Spleen (tissue), 11 donors: ENCODE measurements at regions not wholly inside any gene's neighbourhood (a gene's known extent, or its start where the extent isn't known, plus 50 kb on each side); places are given as distances from the start of the nearest gene placed in this dataset.

Source experiments
- DNase-seq: peaks from one replicate; pipeline ENCODE4 v3.0.0-alpha.2; 2020
- H3K27ac ChIP-seq, 8 donors: fragments of 200-600 bp; sonication (generic) in 7 of 8; 1 replicate in 4 of 8; 2 replicates in 4 of 8; pipeline versions ENCODE4 v1.5.0 to v1.8.0; 2016 to 2021; ENCODE audit warnings: inconsistent platforms in 4 of 8, mild to moderate bottlenecking in 4 of 8, moderate library complexity in 1 of 8
- H3K27me3 ChIP-seq, 7 donors: fragments of 200-600 bp; sonication (generic) in 6 of 7; replicated peaks in 1 of 7; 1 replicate in 4 of 7; 2 replicates in 3 of 7; pipeline versions ENCODE4 v1.5.0 to v1.8.0; 2016 to 2021; ENCODE audit warnings: inconsistent platforms in 3 of 7, mild to moderate bottlenecking in 1 of 7
- H3K36me3 ChIP-seq, 6 donors: fragments of 200-600 bp; sonication (generic) in 5 of 6; 1 replicate in 4 of 6; 2 replicates in 2 of 6; pipeline versions ENCODE4 v1.5.0 to v1.8.0; 2016 to 2021; ENCODE audit warnings: inconsistent platforms in 2 of 6
- H3K4me1 ChIP-seq, 6 donors: fragments of 200-600 bp; sonication (generic) in 5 of 6; 1 replicate in 3 of 6; 2 replicates in 3 of 6; pipeline versions ENCODE4 v1.5.0 to v1.8.0; 2016 to 2021; ENCODE audit warnings: inconsistent platforms in 3 of 6
- H3K4me3 ChIP-seq, 8 donors: fragments of 200-600 bp; sonication (generic) in 7 of 8; 1 replicate in 4 of 8; 2 replicates in 4 of 8; pipeline versions ENCODE4 v1.5.0 to v1.8.0; 2016 to 2021; ENCODE audit warnings: inconsistent platforms in 4 of 8, mild to moderate bottlenecking in 4 of 8, moderate library complexity in 2 of 8
- H3K9me3 ChIP-seq, 8 donors: fragments of 200-600 bp; sonication (generic) in 7 of 8; 1 replicate in 4 of 8; 2 replicates in 4 of 8; pipeline versions ENCODE4 v1.5.0 to v1.8.0; 2016 to 2021; ENCODE audit warnings: inconsistent platforms in 4 of 8
- CTCF ChIP-seq, 11 experiments: fragments of 200-600 bp in 7 of 11; fragments of 450-650 bp in 4 of 11; sonication (generic) in 4 of 11; IDR thresholded peaks in 8 of 11; conservative IDR thresholded peaks in 3 of 11; 1 replicate in 7 of 11; 2 replicates in 4 of 11; pipeline versions ENCODE4 v1.4.0 to v1.8.0; 2016 to 2021; ENCODE audit warnings: antibody characterized with exemption in 11 of 11, inconsistent platforms in 4 of 11, mild to moderate bottlenecking in 1 of 11
- POLR2A ChIP-seq, 3 donors: fragments of 450-650 bp; IDR thresholded peaks; one replicate each; pipeline ENCODE4 v1.5.1; 2017; ENCODE audit warnings: antibody characterized with exemption in 3 of 3, mild to moderate bottlenecking in 1 of 3
- POLR2AphosphoS5 ChIP-seq, 3 donors: sonication (generic); formaldehyde crosslinking; IDR thresholded peaks; one replicate each; pipeline ENCODE4 v1.5.1; 2017; ENCODE audit warnings: antibody characterized with exemption in 3 of 3
- WGBS, 5 donors: extraction: QIAGEN DNeasy Blood & Tissue Kit in 3 of 5; methylation state at CpG; one replicate each; pipeline versions ENCODE4 v1.1.5 to v1.1.7; 2013 to 2018; 5-methylcytosine and 5-hydroxymethylcytosine counted together
- intact Hi-C: fragments of 100-400 bp; cut with DNase I; formaldehyde crosslinking; loops from one replicate; pipeline ENCODE4 v1.15.0; 2023; ENCODE audit warnings: low total_unique reads
- donor health status: healthy with polysubstance abuse.
- donor health status: DM: no; HTN: no; CAD: no; lungs with moderate emphysema.
- donor health status: DM: no; HTN: no; CAD: no.
- donor health status: Bipolar disorder and iron deficiency.
- donor health status: healthy.
- donor health status: DM: no; HTN: no; CAD: no.
- donor health status: DM: yes; HTN: yes; CAD: no.

DNA sequence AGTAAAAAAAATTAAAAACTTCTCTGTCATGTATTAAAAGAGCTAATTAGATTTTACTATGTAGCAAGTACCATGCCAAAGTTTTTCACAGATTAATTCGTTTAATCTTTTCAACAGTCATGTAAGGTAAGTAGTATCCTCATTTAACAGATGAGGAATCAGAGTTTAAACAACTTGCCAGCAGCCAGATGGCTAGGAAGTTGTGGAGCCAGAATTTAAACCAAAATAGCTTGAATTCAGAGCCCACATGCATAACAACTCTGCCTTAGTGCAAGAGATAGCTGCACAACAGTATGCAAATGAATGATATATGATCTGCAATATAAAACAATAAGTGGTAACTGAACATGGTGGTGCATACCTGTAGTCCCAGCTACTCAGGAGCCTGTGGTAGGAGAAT lies 75.3 kb downstream of the NAP1L3 start:
- H3K9me3 ChIP-seq: no peaks in the 10 kb centered on the region
- WGBS, 5 donors: 69 to 78% (median 76%) methylated on average over 1 of the region's 1 CpG
- no peaks in the 10 kb centered on the region for H3K4me1 ChIP-seq

DNA sequence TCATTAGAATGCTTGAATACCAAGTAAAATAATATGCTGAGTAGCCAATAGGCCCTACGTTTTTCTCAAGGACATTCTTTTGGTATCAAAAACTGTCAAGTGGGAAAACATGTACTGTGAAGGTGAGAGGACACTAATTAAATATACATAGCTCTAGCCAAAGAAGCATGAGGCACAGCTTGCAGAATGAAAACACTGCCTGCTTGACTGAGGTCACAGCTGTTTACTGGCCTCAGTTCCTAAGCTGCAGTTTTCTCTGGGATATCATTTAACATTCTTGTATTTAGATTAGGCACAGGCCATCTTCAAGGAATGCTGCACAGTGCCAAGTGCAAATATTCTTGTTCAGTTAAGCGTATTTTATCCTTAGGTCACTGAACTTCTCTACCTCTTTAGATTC lies 78.6 kb downstream of the NAP1L3 start:
- H3K27me3 ChIP-seq: no peaks in the 10 kb centered on the region
- H3K27ac ChIP-seq: no peak overlapping the region
- TF ChIP-seq CTCF (IDR thresholded peaks at IDR 0.05 in 8 of 11, conservative IDR thresholded peaks at IDR 0.05 in 3 of 11) (no peak), POLR2AphosphoS5 (IDR thresholded peaks at IDR 0.05) (no peak), POLR2A (IDR thresholded peaks at IDR 0.05) (no peak)
- H3K4me1 ChIP-seq: no peaks in the 10 kb centered on the region
- DNase-seq: no peak
- intact Hi-C loops: no loop called here
- no peaks in the 10 kb centered on the region for H3K36me3 ChIP-seq
- no peak overlapping the region for H3K4me3 ChIP-seq
- H3K9me3 ChIP-seq: no peaks in the 10 kb centered on the region
- WGBS, 5 donors: 42 to 54% (median 45%) methylated on average over 2 of the region's 2 CpGs

More for the DNA sequence above, 75.3 kb downstream of the NAP1L3 start:
- TF ChIP-seq POLR2AphosphoS5 (IDR thresholded peaks at IDR 0.05) (no peak), POLR2A (IDR thresholded peaks at IDR 0.05) (no peak), CTCF (IDR thresholded peaks at IDR 0.05 in 8 of 11, conservative IDR thresholded peaks at IDR 0.05 in 3 of 11) (no peak)
- Histone ChIP-seq H3K27ac (no peak overlapping the region), H3K27me3 (no peaks in the 10 kb centered on the region), H3K36me3 (no peaks in the 10 kb centered on the region), H3K4me3 (no peak overlapping the region)
- DNase-seq: no peak
- intact Hi-C loops: no loop called here

DNA sequence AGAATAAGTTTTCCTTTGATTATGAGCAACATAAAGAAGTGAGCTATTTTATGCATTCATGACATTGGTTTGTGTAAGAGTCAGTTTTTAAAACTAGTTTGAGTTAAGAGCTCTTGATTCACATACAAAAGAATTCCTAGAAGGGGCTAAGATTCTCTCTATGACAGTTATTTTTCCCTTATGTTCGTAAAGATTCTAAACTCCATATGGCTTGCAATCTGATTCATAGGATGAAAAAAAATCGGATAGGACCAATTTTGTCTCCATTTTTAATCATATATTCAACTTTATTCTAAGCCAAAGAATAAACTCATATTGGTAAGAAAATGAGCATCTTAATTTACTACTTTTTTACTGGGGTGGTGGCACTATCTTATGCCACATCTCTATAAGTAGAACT lies 79.4 kb downstream of the NAP1L3 start:
- Histone ChIP-seq H3K4me1 (no peaks in the 10 kb centered on the region), H3K4me3 (no peak overlapping the region), H3K27me3 (no peaks in the 10 kb centered on the region), H3K9me3 (no peaks in the 10 kb centered on the region), H3K36me3 (no peaks in the 10 kb centered on the region), H3K27ac (no peak overlapping the region)
- intact Hi-C loops: no loop called here
- DNase-seq: no peak
- 50 to 88% (median 67%) methylated on average over 2 of the region's 2 CpGs for WGBS, 5 donors
- no peak for TF ChIP-seq POLR2AphosphoS5 (IDR thresholded peaks at IDR 0.05)
- no peak for TF ChIP-seq POLR2A (IDR thresholded peaks at IDR 0.05)
- TF ChIP-seq CTCF (IDR thresholded peaks at IDR 0.05 in 8 of 11, conservative IDR thresholded peaks at IDR 0.05 in 3 of 11): no peak

DNA sequence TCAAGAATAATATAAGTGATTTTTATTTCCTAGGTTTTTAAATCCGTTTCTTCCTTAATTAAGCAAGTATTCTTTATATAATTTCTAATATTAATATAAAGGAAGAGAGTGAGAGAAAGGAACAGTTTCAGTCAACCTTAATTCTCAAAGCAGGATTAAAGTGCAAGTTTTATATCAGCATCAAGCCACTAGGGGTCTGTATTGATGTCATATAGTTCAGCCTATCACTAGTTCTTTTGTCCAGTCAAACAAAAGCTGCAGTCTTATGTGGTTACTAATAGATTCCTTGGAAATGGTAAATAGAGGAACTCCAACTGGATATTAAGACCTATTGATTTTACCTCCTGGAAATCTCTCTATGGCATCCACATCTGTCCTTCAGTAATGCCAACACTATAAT lies 82.0 kb downstream of the NAP1L3 start:
- intact Hi-C loops: no loop called here
- no peaks in the 10 kb centered on the region for H3K9me3 ChIP-seq
- no peak for DNase-seq
- TF ChIP-seq CTCF (IDR thresholded peaks at IDR 0.05 in 8 of 11, conservative IDR thresholded peaks at IDR 0.05 in 3 of 11) (no peak), POLR2A (IDR thresholded peaks at IDR 0.05) (no peak), POLR2AphosphoS5 (IDR thresholded peaks at IDR 0.05) (no peak)
- no peaks in the 10 kb centered on the region for H3K4me1 ChIP-seq
- H3K36me3 ChIP-seq: no peaks in the 10 kb centered on the region
- H3K27me3 ChIP-seq: no peaks in the 10 kb centered on the region
- H3K4me3 ChIP-seq: no peak overlapping the region
- no peak overlapping the region for H3K27ac ChIP-seq
- WGBS, 5 donors: 15 to 52% (median 26%) methylated on average over 1 of the region's 1 CpG
